ENCODE measurements at regions not wholly inside any gene's neighbourhood (a gene's known extent, or its start where the extent isn't known, plus 50 kb on each side); places are given as distances from the start of the nearest gene placed in this dataset.

- Histone ChIP-seq H2AFZ (ENCODE audit: low read length) (no peak overlapping the region), H3K9me3 (ENCODE audit: control insufficient read depth, insufficient read depth, low read depth, low read length) (no peaks in the 10 kb centered on the region), H3K36me3 (ENCODE audit: control insufficient read depth, insufficient read depth, low read length) (no peaks in the 10 kb centered on the region), H3K27me3 (ENCODE audit: control insufficient read depth, insufficient read depth, low read length) (no peaks in the 10 kb centered on the region), H3K9ac (ENCODE audit: insufficient read depth, low read length) (no peak overlapping the region), H3K79me2 (ENCODE audit: control insufficient read depth, insufficient read depth, low read length) (no peaks in the 10 kb centered on the region), H3K4me1 (ENCODE audit: control insufficient read depth, extremely low read depth, insufficient read depth, low read length) (no peaks in the 10 kb centered on the region), H3K4me3 (replicated peaks in 1 of 4; ENCODE audit: control extremely low read depth in 1 of 4, insufficient read depth in 1 of 4, low read depth in 3 of 4, low read length in 4 of 4) (no peak overlapping the region), H4K20me1 (ENCODE audit: control insufficient read depth, extremely low read depth, insufficient read depth, low read length) (no peaks in the 10 kb centered on the region), H3K4me2 (ENCODE audit: extremely low read depth, insufficient read depth, low read length) (no peak overlapping the region), H3K27ac (ENCODE audit: insufficient read depth, low read length) (no peak overlapping the region)
- DNase-seq (ENCODE audit: low read depth in 2 of 2), result no peak
- TF ChIP-seq, protein P1, sequence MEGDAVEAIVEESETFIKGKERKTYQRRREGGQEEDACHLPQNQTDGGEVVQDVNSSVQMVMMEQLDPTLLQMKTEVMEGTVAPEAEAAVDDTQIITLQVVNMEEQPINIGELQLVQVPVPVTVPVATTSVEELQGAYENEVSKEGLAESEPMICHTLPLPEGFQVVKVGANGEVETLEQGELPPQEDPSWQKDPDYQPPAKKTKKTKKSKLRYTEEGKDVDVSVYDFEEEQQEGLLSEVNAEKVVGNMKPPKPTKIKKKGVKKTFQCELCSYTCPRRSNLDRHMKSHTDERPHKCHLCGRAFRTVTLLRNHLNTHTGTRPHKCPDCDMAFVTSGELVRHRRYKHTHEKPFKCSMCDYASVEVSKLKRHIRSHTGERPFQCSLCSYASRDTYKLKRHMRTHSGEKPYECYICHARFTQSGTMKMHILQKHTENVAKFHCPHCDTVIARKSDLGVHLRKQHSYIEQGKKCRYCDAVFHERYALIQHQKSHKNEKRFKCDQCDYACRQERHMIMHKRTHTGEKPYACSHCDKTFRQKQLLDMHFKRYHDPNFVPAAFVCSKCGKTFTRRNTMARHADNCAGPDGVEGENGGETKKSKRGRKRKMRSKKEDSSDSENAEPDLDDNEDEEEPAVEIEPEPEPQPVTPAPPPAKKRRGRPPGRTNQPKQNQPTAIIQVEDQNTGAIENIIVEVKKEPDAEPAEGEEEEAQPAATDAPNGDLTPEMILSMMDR (conservative IDR thresholded peaks at IDR 0.05 in 1 of 2, IDR thresholded peaks at IDR 0.05 in 1 of 2; ENCODE audit: low read depth in 1 of 2, low read length in 2 of 2), result no peak
- no peak for TF ChIP-seq EZH2 (IDR thresholded peaks at IDR 0.05; ENCODE audit: low read length, missing control alignments)
These were observed 567.7 kb upstream of the RGS18 start for GRCh38 chr1:191590578-191590977.

DNA sequence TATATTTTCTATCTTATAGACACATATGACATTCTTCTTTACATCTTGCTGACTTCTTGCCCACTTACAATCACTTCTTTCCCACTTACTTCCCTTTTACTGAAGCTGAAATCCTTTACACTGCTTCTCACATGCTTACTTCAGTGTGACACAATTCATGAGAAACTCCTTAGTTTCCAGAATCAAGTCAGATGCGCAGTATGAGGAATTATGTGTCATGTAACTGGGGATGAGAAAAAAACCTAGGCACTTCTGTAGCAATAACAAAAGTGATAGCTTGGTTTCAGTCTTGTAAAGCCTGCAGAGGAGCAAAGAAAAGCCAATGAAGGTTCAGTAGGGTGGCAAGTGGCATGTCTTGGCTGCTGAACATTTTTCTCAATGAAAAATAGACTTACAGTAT, 566.2 kb upstream of the RGS18 start:
- Histone ChIP-seq H3K27me3 (ENCODE audit: control insufficient read depth, insufficient read depth, low read length) (no peaks in the 10 kb centered on the region), H3K4me3 (replicated peaks in 1 of 4; ENCODE audit: control extremely low read depth in 1 of 4, insufficient read depth in 1 of 4, low read depth in 3 of 4, low read length in 4 of 4) (no peak overlapping the region), H3K79me2 (ENCODE audit: control insufficient read depth, insufficient read depth, low read length) (no peaks in the 10 kb centered on the region)

GRCh38 chr1:191592907-191593306, 565.4 kb upstream of the RGS18 start:
- no peaks in the 10 kb centered on the region for H3K79me2 ChIP-seq (ENCODE audit: control insufficient read depth, insufficient read depth, low read length)
- H3K4me3 ChIP-seq (replicated peaks in 1 of 4; ENCODE audit: control extremely low read depth in 1 of 4, insufficient read depth in 1 of 4, low read depth in 3 of 4, low read length in 4 of 4), result no peak overlapping the region
- TF ChIP-seq, protein P1 (conservative IDR thresholded peaks at IDR 0.05 in 1 of 2, IDR thresholded peaks at IDR 0.05 in 1 of 2; ENCODE audit: low read depth in 1 of 2, low read length in 2 of 2), result no peak
- no peak for TF ChIP-seq EZH2 (IDR thresholded peaks at IDR 0.05; ENCODE audit: low read length, missing control alignments)
- no peak overlapping the region for H2AFZ ChIP-seq (ENCODE audit: low read length)
- no peaks in the 10 kb centered on the region for H3K27me3 ChIP-seq (ENCODE audit: control insufficient read depth, insufficient read depth, low read length)
- H3K9me3 ChIP-seq (ENCODE audit: control insufficient read depth, insufficient read depth, low read depth, low read length), result no peaks in the 10 kb centered on the region
- no peak overlapping the region for H3K9ac ChIP-seq (ENCODE audit: insufficient read depth, low read length)
- H3K36me3 ChIP-seq (ENCODE audit: control insufficient read depth, insufficient read depth, low read length), result no peaks in the 10 kb centered on the region
- no peaks in the 10 kb centered on the region for H3K4me1 ChIP-seq (ENCODE audit: control insufficient read depth, extremely low read depth, insufficient read depth, low read length)
- H3K4me2 ChIP-seq (ENCODE audit: extremely low read depth, insufficient read depth, low read length), result no peak overlapping the region
- DNase-seq (ENCODE audit: low read depth in 2 of 2), result no peak
- no peak overlapping the region for H3K27ac ChIP-seq (ENCODE audit: insufficient read depth, low read length)
- no peaks in the 10 kb centered on the region for H4K20me1 ChIP-seq (ENCODE audit: control insufficient read depth, extremely low read depth, insufficient read depth, low read length)

More for the DNA sequence above, 566.2 kb upstream of the RGS18 start:
- no peak overlapping the region for H3K9ac ChIP-seq (ENCODE audit: insufficient read depth, low read length)
- no peak overlapping the region for H2AFZ ChIP-seq (ENCODE audit: low read length)
- H3K27ac ChIP-seq (ENCODE audit: insufficient read depth, low read length), result no peak overlapping the region
- no peaks in the 10 kb centered on the region for H3K4me1 ChIP-seq (ENCODE audit: control insufficient read depth, extremely low read depth, insufficient read depth, low read length)
- H3K36me3 ChIP-seq (ENCODE audit: control insufficient read depth, insufficient read depth, low read length), result no peaks in the 10 kb centered on the region
- H4K20me1 ChIP-seq (ENCODE audit: control insufficient read depth, extremely low read depth, insufficient read depth, low read length), result no peaks in the 10 kb centered on the region
- H3K4me2 ChIP-seq (ENCODE audit: extremely low read depth, insufficient read depth, low read length), result no peak overlapping the region
- no peak for TF ChIP-seq EZH2 (IDR thresholded peaks at IDR 0.05; ENCODE audit: low read length, missing control alignments)
- TF ChIP-seq, protein P1 (conservative IDR thresholded peaks at IDR 0.05 in 1 of 2, IDR thresholded peaks at IDR 0.05 in 1 of 2; ENCODE audit: low read depth in 1 of 2, low read length in 2 of 2), result no peak
- no peak for DNase-seq (ENCODE audit: low read depth in 2 of 2)
- no peaks in the 10 kb centered on the region for H3K9me3 ChIP-seq (ENCODE audit: control insufficient read depth, insufficient read depth, low read depth, low read length)

Data from fibroblast of lung (primary cell).